WERI-Rb-1 (cell line): ENCODE measurements at regions not wholly inside any gene's neighbourhood (a gene's known extent, or its start where the extent isn't known, plus 50 kb on each side); places are given as distances from the start of the nearest gene placed in this dataset.

Experiments used
- DNase-seq: peaks from one replicate; pipeline ENCODE4 v3.0.0-alpha.2; 2020
- H3K27ac ChIP-seq: fragments of 250-450 bp; sonication (Bioruptor Pico); 2 replicates; pipeline ENCODE4 v1.5.1; 2020; ENCODE audit warnings: mild to moderate bottlenecking, moderate library complexity
- H3K27me3 ChIP-seq: fragments of 250-450 bp; sonication (Bioruptor Pico); 2 replicates; pipeline ENCODE4 v1.5.1; 2021; ENCODE audit warnings: mild to moderate bottlenecking, low read depth, moderate library complexity; ENCODE audit not compliant: insufficient read depth, severe bottlenecking
- H3K36me3 ChIP-seq: fragments of 250-450 bp; sonication (Bioruptor Pico); 2 replicates; pipeline ENCODE4 v1.5.1; 2020; ENCODE audit warnings: mild to moderate bottlenecking, moderate library complexity
- H3K4me3 ChIP-seq: 2 replicates; pipeline ENCODE4 v1.5.1; 2011; ENCODE audit warnings: low read depth, mild to moderate bottlenecking, control low read depth, low read length
- H3K9me3 ChIP-seq: fragments of 250-450 bp; sonication (Bioruptor Pico); 2 replicates; pipeline ENCODE4 v1.5.1; 2021; ENCODE audit warnings: mild to moderate bottlenecking, moderate library complexity; ENCODE audit not compliant: severe bottlenecking
- TF ChIP-seq, protein P1 (sequence below): IDR thresholded peaks from 2 replicates; pipeline ENCODE4 v1.5.1; 2011; ENCODE audit warnings: low read depth, mild to moderate bottlenecking, control low read depth, inconsistent platforms, low read length

DNA sequence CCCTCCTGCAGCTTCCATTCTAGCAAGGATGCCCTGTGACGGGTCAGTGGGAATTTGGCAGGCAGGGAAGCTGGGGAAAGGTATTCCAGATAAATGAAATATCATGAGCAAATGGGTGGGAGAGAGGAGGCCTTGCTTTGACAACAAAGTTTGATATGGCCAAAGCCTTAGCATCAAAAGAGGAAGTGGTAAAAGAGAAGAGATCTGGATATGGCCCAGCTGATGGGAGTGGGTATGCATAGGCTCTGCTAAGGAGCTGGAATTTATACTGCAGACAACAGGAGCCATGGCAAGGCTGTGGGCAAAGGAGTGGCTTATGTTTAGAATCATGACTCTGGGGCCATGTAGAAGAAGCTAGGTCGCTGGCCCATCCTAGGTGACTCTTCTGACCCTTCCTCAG lies 89.2 kb downstream of the PJA1 start:
- H3K36me3 ChIP-seq = no peaks in the 10 kb centered on the region
- no peak for DNase-seq
- H3K4me3 ChIP-seq = no peak overlapping the region
- TF ChIP-seq, protein P1, sequence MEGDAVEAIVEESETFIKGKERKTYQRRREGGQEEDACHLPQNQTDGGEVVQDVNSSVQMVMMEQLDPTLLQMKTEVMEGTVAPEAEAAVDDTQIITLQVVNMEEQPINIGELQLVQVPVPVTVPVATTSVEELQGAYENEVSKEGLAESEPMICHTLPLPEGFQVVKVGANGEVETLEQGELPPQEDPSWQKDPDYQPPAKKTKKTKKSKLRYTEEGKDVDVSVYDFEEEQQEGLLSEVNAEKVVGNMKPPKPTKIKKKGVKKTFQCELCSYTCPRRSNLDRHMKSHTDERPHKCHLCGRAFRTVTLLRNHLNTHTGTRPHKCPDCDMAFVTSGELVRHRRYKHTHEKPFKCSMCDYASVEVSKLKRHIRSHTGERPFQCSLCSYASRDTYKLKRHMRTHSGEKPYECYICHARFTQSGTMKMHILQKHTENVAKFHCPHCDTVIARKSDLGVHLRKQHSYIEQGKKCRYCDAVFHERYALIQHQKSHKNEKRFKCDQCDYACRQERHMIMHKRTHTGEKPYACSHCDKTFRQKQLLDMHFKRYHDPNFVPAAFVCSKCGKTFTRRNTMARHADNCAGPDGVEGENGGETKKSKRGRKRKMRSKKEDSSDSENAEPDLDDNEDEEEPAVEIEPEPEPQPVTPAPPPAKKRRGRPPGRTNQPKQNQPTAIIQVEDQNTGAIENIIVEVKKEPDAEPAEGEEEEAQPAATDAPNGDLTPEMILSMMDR = no peak
- no peaks in the 10 kb centered on the region for H3K9me3 ChIP-seq
- no peak overlapping the region for H3K27ac ChIP-seq
- H3K27me3 ChIP-seq = no peaks in the 10 kb centered on the region

DNA sequence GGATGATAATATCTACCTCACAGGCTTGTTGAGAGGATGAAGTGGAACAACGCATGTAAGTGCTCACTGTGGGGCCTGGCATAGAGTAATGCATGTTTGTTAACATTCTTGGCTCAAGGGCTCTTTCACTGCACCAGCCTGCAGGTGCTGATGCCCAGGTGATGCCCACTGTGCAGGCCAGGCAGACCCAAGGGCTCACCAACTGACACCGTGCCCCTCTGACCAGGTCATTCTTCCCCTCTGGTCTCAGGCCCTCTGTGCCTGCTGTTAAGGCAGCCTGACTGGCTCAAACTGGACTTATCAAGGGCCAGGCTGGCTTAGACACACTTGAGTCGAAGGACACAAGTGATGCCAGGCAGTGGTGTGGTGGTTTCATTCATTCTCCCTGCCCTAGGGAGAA lies 90.5 kb downstream of the PJA1 start:
- no peaks in the 10 kb centered on the region for H3K27me3 ChIP-seq
- TF ChIP-seq, protein P1 = no peak
- no peak for DNase-seq
- no peaks in the 10 kb centered on the region for H3K36me3 ChIP-seq
- H3K9me3 ChIP-seq = no peaks in the 10 kb centered on the region
- H3K27ac ChIP-seq = no peak overlapping the region
- no peak overlapping the region for H3K4me3 ChIP-seq

DNA sequence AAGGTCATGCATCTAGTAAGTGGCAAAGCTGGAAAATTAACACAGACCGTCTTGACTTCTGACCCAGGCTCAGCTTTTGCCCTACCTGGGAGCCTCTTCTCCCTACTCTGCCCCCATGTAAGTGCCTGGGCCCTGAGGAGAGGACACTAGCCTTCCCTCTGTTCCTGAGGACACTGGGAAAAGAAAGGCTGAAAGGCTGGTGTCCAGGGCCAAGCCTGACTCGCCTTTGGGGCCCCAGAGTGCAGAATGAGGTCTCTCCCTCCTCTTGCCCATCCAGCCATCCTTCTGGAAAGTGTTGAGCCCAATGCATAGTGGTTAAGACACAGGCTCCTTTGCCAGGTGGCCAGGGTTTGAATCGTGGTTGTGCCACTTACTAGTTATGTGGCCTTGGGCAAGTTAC lies 91.5 kb downstream of the PJA1 start:
- H3K4me3 ChIP-seq = no peak overlapping the region
- no peak overlapping the region for H3K27ac ChIP-seq
- no peaks in the 10 kb centered on the region for H3K27me3 ChIP-seq
- DNase-seq = no peak
- H3K9me3 ChIP-seq = no peaks in the 10 kb centered on the region
- TF ChIP-seq, protein P1 = no peak
- H3K36me3 ChIP-seq = no peaks in the 10 kb centered on the region

DNA sequence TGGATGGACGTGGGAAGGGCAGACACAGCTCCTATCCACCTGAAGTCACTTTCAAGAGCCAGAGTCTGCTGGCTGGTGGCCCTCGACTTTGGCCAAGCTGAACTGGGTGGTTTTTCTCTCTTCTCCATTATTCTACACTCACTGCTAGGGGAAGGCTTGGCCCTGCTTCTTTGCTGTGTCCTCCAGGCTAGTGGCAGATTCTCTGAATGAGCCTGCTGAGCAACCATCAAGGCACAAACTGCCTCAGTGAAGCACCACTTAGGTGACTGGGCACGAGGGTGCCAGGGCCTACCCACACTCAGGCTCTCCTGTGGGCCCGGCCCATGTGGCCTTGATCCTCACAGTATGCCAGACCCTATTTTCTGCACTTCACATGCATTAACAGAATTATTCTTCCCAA lies 92.0 kb downstream of the PJA1 start:
- TF ChIP-seq, protein P1 = no peak
- H3K36me3 ChIP-seq = no peaks in the 10 kb centered on the region
- H3K9me3 ChIP-seq = no peaks in the 10 kb centered on the region
- no peaks in the 10 kb centered on the region for H3K27me3 ChIP-seq
- H3K4me3 ChIP-seq = no peak overlapping the region
- no peak for DNase-seq
- no peak overlapping the region for H3K27ac ChIP-seq

DNA sequence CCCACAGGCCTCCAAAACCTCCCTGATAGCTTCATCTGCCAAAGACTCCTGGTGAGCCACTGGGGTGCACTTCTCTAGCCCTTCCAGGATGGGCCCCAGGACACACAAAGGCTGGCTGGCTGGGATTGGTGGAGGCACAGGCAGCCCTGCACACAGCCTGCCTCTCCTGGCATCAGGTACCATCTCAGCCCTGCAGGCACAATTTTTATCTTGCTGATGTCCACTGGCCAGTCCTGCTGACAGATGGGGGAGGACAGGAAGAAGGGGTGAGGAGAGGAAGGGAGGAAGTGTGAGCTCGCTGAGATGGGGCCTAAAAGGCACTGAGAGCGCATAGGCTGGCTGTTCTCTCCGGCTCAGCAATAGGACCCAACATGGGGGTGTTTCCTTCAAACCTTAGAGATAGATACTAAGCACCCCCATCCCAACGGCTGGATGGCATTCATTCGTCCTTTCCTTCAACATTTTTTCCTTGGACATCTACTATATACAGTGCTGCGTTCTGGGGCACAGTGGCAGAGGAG lies 92.7 kb downstream of the PJA1 start:
- no peak overlapping the region for H3K27ac ChIP-seq
- no peak for DNase-seq
- H3K4me3 ChIP-seq = no peak overlapping the region
- no peaks in the 10 kb centered on the region for H3K9me3 ChIP-seq
- no peaks in the 10 kb centered on the region for H3K36me3 ChIP-seq
- no peaks in the 10 kb centered on the region for H3K27me3 ChIP-seq
- TF ChIP-seq, protein P1 = no peak

DNA sequence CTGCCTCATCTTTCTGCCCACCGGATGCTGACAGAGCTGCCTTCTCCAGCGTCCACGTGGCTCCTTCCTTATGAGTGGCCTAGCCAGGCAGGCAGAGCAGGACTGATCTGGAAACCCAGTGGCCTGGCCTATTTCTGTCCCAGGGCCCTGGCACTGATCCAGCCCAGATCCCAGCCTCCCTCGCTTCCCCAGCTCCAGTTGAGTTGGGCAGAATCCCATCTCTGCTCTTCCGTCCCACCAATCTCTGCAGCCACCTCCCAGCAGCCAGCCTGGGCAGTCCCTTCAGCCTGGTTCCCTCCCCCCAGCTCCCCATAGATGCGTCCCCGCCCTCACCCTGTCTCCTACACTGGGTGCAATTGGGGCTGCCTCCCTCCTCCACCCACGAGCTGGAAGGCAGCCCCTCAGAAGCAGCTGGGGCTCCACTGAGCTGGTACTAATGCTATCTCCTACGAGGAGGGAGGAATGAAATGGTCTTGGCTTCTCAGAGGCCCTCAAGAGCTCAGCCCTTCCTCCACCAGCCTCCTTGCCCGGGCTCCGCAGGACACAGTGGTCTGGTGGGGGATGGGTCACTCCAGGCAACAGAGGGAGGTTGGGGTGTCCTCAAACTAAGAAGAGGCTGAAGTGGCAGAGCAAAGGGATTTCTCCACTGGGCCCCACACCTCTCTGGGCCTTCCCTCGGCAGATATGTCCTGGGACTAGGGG lies 94.2 kb downstream of the PJA1 start:
- Histone ChIP-seq H3K27me3 (no peaks in the 10 kb centered on the region), H3K9me3 (no peaks in the 10 kb centered on the region), H3K36me3 (no peaks in the 10 kb centered on the region), H3K27ac (no peak overlapping the region), H3K4me3 (no peak overlapping the region)
- no peak for DNase-seq
- TF ChIP-seq, protein P1 = no peak
